NB4 (cell line): ENCODE measurements at regions not wholly inside any gene's neighbourhood (a gene's known extent, or its start where the extent isn't known, plus 50 kb on each side); places are given as distances from the start of the nearest gene placed in this dataset.

Experiments used
- CTCF ChIP-seq: IDR thresholded peaks from one replicate; pipeline ENCODE4 v1.5.1; 2012; ENCODE audit warnings: low read depth, low read length
- POLR2A ChIP-seq: IDR thresholded peaks from 2 replicates; pipeline ENCODE4 v1.6.1; 2011; ENCODE audit warnings: mild to moderate bottlenecking; ENCODE audit not compliant: insufficient read length; ENCODE audit errors: extremely low read depth

- TF ChIP-seq CTCF, result no peak
- no peak for TF ChIP-seq POLR2A
Observed at GRCh38 chr4:58205446-58206235, 1095.5 kb upstream of the IGFBP7 start.
